KOPT-K1 (cell line): ENCODE measurements at regions not wholly inside any gene's neighbourhood (a gene's known extent, or its start where the extent isn't known, plus 50 kb on each side); places are given as distances from the start of the nearest gene placed in this dataset.

ENCODE experiments used
- H3K27ac ChIP-seq: fragments of 200-600 bp; sonication (generic); 2 replicates; pipeline ENCODE4 v1.5.1; 2016; ENCODE audit warnings: antibody characterized with exemption, mild to moderate bottlenecking, low read depth, low read length; ENCODE audit not compliant: poor library complexity, severe bottlenecking
- H3K36me3 ChIP-seq: fragments of 200-600 bp; sonication (generic); 2 replicates; pipeline ENCODE4 v1.5.1; 2017; ENCODE audit warnings: antibody characterized with exemption, mild to moderate bottlenecking, low read length, moderate library complexity; ENCODE audit not compliant: insufficient read depth
- H3K9me3 ChIP-seq: fragments of 200-600 bp; sonication (generic); 2 replicates; pipeline ENCODE4 v1.5.1; 2017; ENCODE audit warnings: antibody characterized with exemption, low read length, mild to moderate bottlenecking; ENCODE audit not compliant: insufficient read depth, poor library complexity, severe bottlenecking

GRCh38 chr16:86443508-86444147 is 66.7 kb upstream of the FOXF1 start:
- Histone ChIP-seq H3K27ac (no peak overlapping the region), H3K9me3 (no peaks in the 10 kb centered on the region), H3K36me3 (no peaks in the 10 kb centered on the region)

- Histone ChIP-seq H3K27ac (no peak overlapping the region), H3K9me3 (no peaks in the 10 kb centered on the region), H3K36me3 (no peaks in the 10 kb centered on the region)
Measured at GRCh38 chr16:86444261-86444660, 66.1 kb upstream of the FOXF1 start.

- H3K9me3 ChIP-seq = no peaks in the 10 kb centered on the region
- H3K27ac ChIP-seq = no peak overlapping the region
- no peaks in the 10 kb centered on the region for H3K36me3 ChIP-seq
Measured at GRCh38 chr16:86444661-86445060, 65.7 kb upstream of the FOXF1 start.

GRCh38 chr16:86446279-86446678 is 64.0 kb upstream of the FOXF1 start:
- Histone ChIP-seq H3K27ac (no peak overlapping the region), H3K36me3 (no peaks in the 10 kb centered on the region), H3K9me3 (peaks cover 8% of the 10 kb centered on the region)

GRCh38 chr16:86447228-86447627 is 63.1 kb upstream of the FOXF1 start:
- H3K27ac ChIP-seq = no peak overlapping the region
- peaks cover 8% of the 10 kb centered on the region for H3K9me3 ChIP-seq
- no peaks in the 10 kb centered on the region for H3K36me3 ChIP-seq

- Histone ChIP-seq H3K27ac (no peak overlapping the region), H3K9me3 (peaks cover 8% of the 10 kb centered on the region), H3K36me3 (no peaks in the 10 kb centered on the region)
Measured at GRCh38 chr16:86448306-86448890, 61.9 kb upstream of the FOXF1 start.

GRCh38 chr16:86449446-86450095 is 60.8 kb upstream of the FOXF1 start:
- Histone ChIP-seq H3K9me3 (peaks cover 8% of the 10 kb centered on the region), H3K27ac (no peak overlapping the region), H3K36me3 (no peaks in the 10 kb centered on the region)

GRCh38 chr16:86450691-86451090 is 59.6 kb upstream of the FOXF1 start:
- H3K9me3 ChIP-seq = peaks cover 8% of the 10 kb centered on the region
- no peak overlapping the region for H3K27ac ChIP-seq
- H3K36me3 ChIP-seq = no peaks in the 10 kb centered on the region

- Histone ChIP-seq H3K9me3 (peaks cover 8% of the 10 kb centered on the region), H3K27ac (no peak overlapping the region), H3K36me3 (no peaks in the 10 kb centered on the region)
Measured at GRCh38 chr16:86452451-86452850, 57.9 kb upstream of the FOXF1 start.

GRCh38 chr16:86455116-86455515 is 55.2 kb upstream of the FOXF1 start:
- no peak overlapping the region for H3K27ac ChIP-seq
- no peaks in the 10 kb centered on the region for H3K36me3 ChIP-seq

GRCh38 chr16:86455640-86456039 is 54.7 kb upstream of the FOXF1 start:
- no peak overlapping the region for H3K27ac ChIP-seq
- H3K9me3 ChIP-seq = peaks cover 4% of the 10 kb centered on the region

More at GRCh38 chr16:86455116-86455515, 55.2 kb upstream of the FOXF1 start:
- peaks cover 8% of the 10 kb centered on the region for H3K9me3 ChIP-seq

GRCh38 chr16:86457501-86458148 is 52.7 kb upstream of the FOXF1 start:
- no peaks in the 10 kb centered on the region for H3K36me3 ChIP-seq
- H3K9me3 ChIP-seq = no peaks in the 10 kb centered on the region
- no peak overlapping the region for H3K27ac ChIP-seq

More at GRCh38 chr16:86455640-86456039, 54.7 kb upstream of the FOXF1 start:
- H3K36me3 ChIP-seq = no peaks in the 10 kb centered on the region

- Histone ChIP-seq H3K27ac (no peak overlapping the region), H3K9me3 (no peaks in the 10 kb centered on the region), H3K36me3 (no peaks in the 10 kb centered on the region)
Measured at GRCh38 chr16:86458149-86458777, 52.1 kb upstream of the FOXF1 start.

- no peaks in the 10 kb centered on the region for H3K36me3 ChIP-seq
- no peaks in the 10 kb centered on the region for H3K9me3 ChIP-seq
- no peak overlapping the region for H3K27ac ChIP-seq
Measured at GRCh38 chr16:86459266-86459665, 51.1 kb upstream of the FOXF1 start.
